ENCODE measurements at regions not wholly inside any gene's neighbourhood (a gene's known extent, or its start where the extent isn't known, plus 50 kb on each side); places are given as distances from the start of the nearest gene placed in this dataset.

DNA sequence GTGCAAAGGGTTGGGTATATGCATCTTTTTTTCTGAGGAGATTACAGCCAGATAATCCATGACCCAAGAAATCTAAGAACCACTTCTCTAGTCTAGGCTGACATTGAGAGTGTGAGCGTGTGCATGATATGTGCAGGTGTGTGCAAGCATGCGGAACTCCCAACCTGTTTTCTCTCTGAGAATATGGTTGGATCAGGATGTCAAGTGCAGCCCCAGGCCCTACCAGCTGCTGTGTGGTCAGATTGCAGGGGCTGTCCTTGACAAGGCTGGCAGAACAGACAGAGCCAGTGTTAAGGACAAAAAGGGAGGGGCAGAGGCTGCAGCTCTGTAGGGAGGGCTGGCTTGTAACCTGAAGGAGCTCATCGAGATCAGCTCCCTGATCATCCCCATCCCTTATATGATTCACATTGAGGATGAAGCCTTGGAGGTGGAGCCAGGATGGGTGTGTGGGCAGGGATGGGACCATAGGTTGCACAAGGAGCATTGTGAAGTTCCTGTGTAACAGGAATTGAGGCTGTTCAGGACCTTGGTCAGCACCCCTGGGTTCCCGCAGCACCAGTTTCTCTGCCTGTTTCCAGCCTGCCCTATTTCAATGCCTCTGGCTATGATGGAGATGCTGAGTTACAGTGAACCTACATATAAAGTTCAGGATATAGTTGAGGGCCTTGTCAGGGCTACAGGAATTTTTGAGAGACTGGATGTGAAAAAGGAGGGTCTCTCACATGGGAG, 52.6 kb upstream of the ARAP3 start:
- intact Hi-C loops (cut with DNase I) = no loop called here
- no peaks in the 10 kb centered on the region for H3K36me3 ChIP-seq
- H3K9me3 ChIP-seq = no peaks in the 10 kb centered on the region
- H3K4me1 ChIP-seq = no peaks in the 10 kb centered on the region
- H3K4me3 ChIP-seq = no peak overlapping the region
- TF ChIP-seq, protein P1, sequence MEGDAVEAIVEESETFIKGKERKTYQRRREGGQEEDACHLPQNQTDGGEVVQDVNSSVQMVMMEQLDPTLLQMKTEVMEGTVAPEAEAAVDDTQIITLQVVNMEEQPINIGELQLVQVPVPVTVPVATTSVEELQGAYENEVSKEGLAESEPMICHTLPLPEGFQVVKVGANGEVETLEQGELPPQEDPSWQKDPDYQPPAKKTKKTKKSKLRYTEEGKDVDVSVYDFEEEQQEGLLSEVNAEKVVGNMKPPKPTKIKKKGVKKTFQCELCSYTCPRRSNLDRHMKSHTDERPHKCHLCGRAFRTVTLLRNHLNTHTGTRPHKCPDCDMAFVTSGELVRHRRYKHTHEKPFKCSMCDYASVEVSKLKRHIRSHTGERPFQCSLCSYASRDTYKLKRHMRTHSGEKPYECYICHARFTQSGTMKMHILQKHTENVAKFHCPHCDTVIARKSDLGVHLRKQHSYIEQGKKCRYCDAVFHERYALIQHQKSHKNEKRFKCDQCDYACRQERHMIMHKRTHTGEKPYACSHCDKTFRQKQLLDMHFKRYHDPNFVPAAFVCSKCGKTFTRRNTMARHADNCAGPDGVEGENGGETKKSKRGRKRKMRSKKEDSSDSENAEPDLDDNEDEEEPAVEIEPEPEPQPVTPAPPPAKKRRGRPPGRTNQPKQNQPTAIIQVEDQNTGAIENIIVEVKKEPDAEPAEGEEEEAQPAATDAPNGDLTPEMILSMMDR (IDR thresholded peaks at IDR 0.05) = no peak
- no peaks in the 10 kb centered on the region for H3K27me3 ChIP-seq
- peak; percentile 48 for DNase-seq
- no peak overlapping the region for H3K27ac ChIP-seq
- no peak overlapping the region for H3K9ac ChIP-seq (ENCODE audit: low read depth in 2 of 2, low read length in 2 of 2)

DNA sequence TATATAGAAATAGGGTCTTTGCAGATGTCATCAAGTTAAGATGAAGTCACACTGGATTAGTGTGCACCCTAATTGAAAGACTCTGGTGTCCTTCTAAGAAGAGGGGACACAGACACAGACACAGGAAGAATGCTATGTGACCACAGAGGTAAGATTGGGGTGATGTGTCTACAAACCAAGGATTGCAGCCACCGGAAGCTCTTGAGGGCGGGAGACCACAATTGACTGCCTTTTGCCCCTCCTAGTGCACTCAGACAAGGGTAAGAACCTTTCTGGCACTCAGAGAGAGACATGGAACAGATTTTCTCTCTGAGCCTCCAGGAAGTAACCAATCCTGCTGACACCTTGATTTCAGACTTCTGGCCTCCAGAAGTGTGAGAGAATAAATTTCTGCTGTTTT, 51.2 kb upstream of the ARAP3 start:
- no peaks in the 10 kb centered on the region for H3K27me3 ChIP-seq
- H3K27ac ChIP-seq = no peak overlapping the region
- DNase-seq = no peak
- TF ChIP-seq, protein P1 (IDR thresholded peaks at IDR 0.05) = no peak
- no peak overlapping the region for H3K9ac ChIP-seq (ENCODE audit: low read depth in 2 of 2, low read length in 2 of 2)
- no peak overlapping the region for H3K4me3 ChIP-seq
- no peaks in the 10 kb centered on the region for H3K36me3 ChIP-seq
- no peaks in the 10 kb centered on the region for H3K4me1 ChIP-seq
- intact Hi-C loops (cut with DNase I) = no loop called here
- H3K9me3 ChIP-seq = no peaks in the 10 kb centered on the region

DNA sequence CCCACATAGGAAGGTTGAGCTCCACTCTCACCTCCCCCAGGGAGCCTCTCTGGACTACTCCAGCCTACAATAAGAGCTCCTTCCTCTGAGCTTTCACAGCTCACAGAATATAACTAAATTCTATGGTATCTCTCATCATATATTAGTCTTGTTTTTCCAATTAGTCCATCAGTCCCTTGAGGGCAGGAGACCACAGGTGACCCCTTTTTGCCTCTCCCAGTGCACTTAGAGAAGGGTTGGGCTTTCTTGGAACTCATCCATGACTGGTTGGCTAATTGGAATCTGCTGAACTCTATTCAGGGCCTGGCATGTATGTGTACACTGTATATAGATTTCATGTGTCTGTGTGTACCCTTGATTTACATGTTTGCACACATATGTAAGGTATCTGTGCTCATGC, 50.4 kb upstream of the ARAP3 start:
- intact Hi-C loops (cut with DNase I) = no loop called here
- DNase-seq = no peak
- Histone ChIP-seq H3K4me1 (no peaks in the 10 kb centered on the region), H3K9ac (ENCODE audit: low read depth in 2 of 2, low read length in 2 of 2) (no peak overlapping the region), H3K9me3 (no peaks in the 10 kb centered on the region), H3K36me3 (no peaks in the 10 kb centered on the region), H3K4me3 (no peak overlapping the region), H3K27me3 (no peaks in the 10 kb centered on the region), H3K27ac (no peak overlapping the region)
- TF ChIP-seq, protein P1 (IDR thresholded peaks at IDR 0.05) = no peak

Data from colonic mucosa (tissue), 4 donors.